IPS-18c (cell line): ENCODE measurements at regions not wholly inside any gene's neighbourhood (a gene's known extent, or its start where the extent isn't known, plus 50 kb on each side); places are given as distances from the start of the nearest gene placed in this dataset.
"Not testable (repeated sequence)": the region's sequence is repeated elsewhere in the genome, so short reads cannot be mapped to it uniquely, and the experiment has no call there.

Experiments
- H3K4me3 ChIP-seq: 2 replicates; pipeline ENCODE4 v1.7.0; 2013; ENCODE audit warnings: low read depth, mild to moderate bottlenecking, low read length, moderate library complexity; ENCODE audit not compliant: insufficient read depth
- H3K9me3 ChIP-seq: one replicate; pipeline ENCODE4 v1.6.1; 2013; ENCODE audit warnings: mild to moderate bottlenecking, low read length, moderate library complexity; ENCODE audit not compliant: control insufficient read depth, insufficient read depth

DNA sequence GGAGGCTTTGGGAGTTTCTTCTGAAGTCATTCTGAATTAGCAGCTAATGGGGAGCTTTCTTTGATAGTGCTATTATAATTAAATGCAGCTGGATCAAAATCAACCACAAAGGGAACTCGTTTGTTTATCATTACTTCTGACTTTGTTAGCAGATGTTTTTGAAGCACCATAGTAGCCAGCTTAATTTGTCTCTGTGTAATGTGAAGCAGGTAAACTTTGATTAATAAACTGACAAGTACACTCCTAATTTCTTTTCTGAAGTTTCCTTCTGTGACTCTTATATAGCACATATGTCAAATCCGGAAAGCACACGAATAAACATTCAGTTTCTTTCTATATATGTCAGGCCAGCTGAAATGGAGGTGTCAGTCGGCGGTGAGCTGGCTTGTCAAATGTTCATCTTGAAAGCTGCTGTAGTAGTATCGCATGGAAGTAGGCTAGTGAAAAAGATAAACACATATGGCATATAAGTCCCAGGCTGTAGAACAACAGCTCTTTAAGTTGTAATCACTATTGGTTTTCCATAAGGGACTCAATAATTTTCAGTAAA, 451.9 kb upstream of the ZEB2 start:
- Histone ChIP-seq H3K9me3 (peaks cover 6% of the 10 kb centered on the region), H3K4me3 (no peak overlapping the region)

DNA sequence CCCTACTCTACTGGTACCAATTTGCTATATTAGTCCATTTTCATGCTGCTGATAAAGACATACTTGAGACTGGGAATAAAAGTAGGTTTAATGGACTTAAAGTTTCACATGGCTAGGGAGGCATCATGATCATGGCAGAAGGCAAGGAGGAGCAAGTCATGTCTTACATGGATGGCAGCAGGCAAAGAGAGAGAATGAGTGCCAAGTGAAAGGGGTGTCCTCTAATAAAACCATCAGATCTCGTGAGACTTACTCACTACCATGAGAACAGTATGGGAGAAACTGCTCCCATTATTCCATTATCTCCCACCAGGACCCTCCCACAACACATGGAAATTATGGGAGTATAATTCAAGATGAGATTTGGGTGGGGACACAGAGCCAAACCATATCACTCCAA, 450.5 kb upstream of the ZEB2 start:
- not testable (repeated sequence) for H3K9me3 ChIP-seq, H3K4me3 ChIP-seq

DNA sequence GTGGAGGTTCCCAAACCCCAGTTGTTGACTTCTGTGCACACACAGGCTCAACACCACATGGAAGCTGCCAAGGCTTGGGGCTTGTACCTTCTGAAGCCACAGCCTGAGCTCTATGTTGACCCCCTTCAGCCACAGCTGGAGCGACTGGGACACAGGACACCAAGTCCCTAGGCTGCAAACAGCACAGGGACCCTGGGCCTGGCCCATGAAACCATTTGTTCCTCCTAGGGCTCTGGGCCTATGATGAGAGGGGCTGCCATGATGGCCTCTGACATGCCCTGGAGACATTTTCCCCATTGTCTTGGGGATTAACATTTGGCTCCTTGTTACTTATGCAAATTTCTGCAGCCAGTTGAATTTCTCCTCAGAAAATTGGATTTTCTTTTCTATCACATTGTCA, 449.6 kb upstream of the ZEB2 start:
- not testable (repeated sequence) for H3K4me3 ChIP-seq
- H3K9me3 ChIP-seq = peaks cover 13% of the 10 kb centered on the region

DNA sequence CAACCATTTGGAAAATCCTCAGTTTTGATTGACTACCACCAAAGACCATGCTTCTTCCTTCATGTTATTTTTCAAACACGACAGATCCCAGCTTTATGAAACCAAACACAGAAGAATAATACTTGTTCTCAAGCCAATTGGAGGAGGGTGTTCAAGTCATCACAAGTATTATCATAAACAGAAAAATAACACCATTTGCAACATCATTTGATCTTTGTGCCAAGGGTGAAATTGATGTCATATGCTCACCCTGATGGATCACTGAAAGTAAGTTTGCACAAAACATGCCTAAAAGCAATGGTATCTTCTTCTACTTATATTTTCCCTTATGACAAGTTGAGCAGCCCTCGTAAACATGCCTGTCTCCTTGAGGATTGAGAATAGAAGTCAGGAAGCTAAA, 448.0 kb upstream of the ZEB2 start:
- Histone ChIP-seq H3K4me3 (no peak overlapping the region), H3K9me3 (peaks cover 13% of the 10 kb centered on the region)

DNA sequence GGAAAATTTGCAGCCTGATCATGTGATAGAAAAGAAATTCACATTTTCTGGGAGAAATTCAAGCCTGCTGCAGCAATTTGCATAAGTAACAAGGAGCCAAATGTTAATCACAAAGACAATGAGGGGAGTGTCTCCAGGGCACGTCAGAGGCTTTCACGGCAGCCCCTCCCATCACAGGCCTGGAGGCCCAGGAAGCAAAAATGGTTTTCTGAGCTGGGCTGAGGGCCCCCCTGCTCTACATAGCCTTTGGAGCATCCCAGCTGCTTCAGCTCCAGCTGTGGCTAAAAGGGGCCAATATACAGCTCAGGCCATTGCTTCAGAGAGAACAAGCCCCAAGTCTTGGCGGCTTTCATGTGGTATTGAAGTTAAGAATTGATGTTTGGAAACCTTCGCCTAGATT, 445.3 kb upstream of the ZEB2 start:
- Histone ChIP-seq H3K9me3 (peaks cover 13% of the 10 kb centered on the region), H3K4me3 (no peak overlapping the region; the same call in 1 of the 2 replicates)

DNA sequence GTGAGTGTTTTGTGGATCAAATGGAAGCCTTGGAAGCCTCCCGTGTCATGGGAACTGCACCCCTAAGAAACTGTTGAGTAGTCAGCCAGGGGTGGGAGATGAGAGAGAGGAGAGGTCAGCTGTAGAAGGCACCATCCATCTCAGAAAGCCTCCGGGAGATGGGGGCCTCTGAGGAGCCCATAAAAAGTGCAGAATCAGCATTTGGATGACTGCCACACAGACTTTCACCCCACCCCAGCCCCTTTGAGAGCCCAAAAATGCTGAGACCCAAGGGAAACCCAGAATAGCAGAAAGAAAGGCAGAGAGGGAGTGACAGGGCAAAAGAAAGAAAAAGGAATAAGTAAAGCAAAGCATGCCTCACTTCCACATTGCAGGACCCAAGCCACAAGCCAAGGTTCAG, 443.1 kb upstream of the ZEB2 start:
- H3K9me3 ChIP-seq = peaks cover 7% of the 10 kb centered on the region
- no peak overlapping the region for H3K4me3 ChIP-seq

DNA sequence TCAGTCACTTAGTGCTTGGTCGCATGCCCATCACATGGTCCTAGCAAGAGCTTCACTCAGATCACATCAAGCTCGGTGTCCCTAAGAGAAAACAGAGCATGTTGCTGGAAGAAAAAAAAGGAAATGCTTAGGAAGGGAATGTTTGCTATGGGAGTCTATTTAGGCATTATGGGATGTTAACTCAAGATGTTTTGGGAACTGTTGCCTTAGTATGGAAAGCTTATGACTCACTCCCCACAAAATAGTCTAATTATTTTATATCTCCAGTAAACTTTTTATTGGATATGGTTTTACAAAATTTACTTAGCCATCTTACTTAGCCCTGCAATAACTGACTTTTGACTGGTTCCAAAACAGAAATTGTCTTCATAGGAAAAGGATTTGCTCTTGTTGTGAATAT, 439.5 kb upstream of the ZEB2 start:
- H3K9me3 ChIP-seq = no peaks in the 10 kb centered on the region

DNA sequence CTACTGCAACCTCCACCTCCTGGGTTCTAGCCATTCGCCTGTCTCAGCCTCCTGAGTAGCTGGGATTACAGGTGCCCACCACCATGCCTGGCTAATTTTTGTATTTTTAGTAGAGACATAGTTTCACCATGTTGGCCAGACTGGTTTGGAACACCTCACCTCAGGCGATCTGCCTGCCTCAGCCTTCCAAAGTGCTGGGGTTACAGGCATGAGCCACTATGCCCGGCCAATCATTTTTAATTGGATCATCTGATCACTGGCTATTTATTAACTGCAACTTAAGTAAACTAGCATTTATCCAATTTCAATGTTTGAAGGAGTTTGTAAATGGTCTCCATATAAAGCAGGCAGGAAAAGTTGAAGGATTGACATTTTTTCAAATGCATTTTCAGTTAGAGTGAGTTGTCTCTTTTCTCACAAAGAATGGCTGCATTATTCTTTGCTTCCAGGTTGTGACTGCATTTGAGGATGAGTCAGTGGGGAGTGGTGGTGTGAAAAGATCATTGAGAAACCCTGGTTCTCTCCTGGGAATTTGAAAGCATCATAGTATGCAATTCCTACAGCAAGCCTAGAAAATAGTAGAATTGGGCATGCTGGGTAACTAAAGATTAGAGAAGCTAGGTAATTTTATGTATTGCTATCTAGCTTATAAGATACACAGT, 431.1 kb upstream of the ZEB2 start:
- Histone ChIP-seq H3K4me3 (no peak overlapping the region), H3K9me3 (no peaks in the 10 kb centered on the region)

More for the DNA sequence above, 439.5 kb upstream of the ZEB2 start:
- H3K4me3 ChIP-seq = no peak overlapping the region

DNA sequence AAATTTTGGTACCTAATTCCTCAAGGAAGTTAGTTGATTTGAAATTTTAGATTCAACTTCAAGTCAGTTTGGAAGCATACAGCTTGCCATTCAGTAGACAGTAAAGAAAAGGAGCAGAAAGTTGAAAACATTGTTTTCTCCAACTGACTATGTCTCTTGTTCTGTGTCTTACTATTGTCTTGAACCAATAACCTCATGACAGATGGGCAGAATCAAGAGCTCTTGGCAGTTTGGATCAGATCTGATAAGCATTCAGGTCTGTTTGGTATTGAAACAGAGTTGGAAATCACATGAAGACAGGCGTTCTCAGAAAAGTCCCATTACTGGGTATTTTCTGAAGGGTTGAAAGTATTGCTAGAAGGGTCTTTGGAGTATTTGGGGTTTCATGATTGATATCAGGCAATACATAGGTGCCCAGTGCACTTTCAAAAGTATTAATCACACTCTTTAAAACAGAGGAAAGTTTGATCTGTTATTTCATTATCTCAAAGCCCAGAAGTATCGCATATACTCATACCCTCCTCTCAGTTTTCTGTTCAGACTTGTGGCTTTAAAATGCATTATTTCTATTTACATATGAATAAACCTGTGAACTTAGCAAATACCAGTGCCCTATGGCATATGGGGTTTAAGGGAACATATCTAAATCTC, 428.4 kb upstream of the ZEB2 start:
- no peaks in the 10 kb centered on the region for H3K9me3 ChIP-seq

DNA sequence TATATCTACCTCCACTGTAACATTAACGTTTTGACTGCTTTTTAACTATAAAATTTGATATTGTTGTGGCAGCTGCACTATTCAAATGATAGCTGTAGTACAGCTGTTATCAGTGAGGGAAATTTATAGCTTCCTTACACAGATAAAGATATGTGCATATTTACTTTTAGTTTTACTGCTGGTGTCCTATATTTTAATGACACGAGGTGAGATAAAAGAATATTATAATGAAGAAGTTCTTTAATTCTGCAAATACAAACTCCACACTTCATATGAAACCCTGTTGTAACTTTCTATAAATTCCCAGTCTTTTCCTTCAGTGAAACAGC, 427.8 kb upstream of the ZEB2 start:
- H3K9me3 ChIP-seq = no peaks in the 10 kb centered on the region

More for the DNA sequence above, 428.4 kb upstream of the ZEB2 start:
- no peak overlapping the region for H3K4me3 ChIP-seq

DNA sequence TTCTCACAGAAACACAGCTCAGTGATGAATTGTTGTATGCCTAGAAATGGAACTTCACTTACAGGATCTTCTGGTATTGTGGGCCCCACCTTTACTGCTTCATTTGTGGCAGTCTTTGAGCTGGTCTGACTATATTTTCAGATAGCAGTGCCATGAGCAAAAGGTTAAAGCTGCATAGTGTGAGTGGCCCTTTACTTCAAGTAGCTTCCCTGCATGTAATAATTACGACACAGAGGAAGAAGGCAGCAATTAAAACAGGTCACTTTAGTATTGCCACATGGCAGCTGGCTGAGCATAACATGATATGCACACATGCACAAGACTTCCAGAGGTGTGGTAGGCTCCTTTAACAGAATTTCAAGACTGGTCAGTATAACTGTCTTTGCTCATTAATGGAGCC, 426.3 kb upstream of the ZEB2 start:
- Histone ChIP-seq H3K9me3 (no peaks in the 10 kb centered on the region), H3K4me3 (no peak overlapping the region)

More for the DNA sequence above, 427.8 kb upstream of the ZEB2 start:
- no peak overlapping the region for H3K4me3 ChIP-seq

DNA sequence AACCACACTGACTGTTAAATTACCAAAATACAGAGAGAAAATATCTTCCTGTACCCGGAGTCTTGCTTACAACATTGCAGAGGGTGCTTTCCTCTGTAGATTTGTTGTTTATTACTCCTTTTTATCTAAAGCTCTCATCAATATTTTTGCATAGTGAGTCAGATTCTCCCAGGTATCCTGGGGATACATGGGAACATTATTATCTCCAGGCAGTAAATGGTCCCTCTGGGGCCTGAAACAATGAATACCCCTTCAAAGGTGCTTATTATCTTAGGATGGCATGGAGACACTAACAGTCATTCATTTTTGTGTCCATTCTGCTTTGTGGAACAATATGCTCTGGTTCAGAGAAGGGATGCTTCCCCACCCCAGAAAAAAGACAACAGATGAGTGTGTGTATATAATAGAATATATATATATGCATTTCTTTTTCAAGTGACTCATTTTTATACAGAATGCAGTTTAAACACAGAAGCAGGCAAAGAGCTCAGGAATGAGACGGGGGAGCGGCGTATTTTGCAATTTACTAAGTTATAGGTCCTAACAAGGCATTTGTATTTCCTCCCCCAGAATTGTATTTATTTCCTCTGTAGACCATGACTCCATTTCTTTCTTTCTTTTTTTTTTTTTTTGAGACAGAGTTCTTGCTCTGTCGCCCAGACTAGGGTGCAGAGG, 424.8 kb upstream of the ZEB2 start:
- Histone ChIP-seq H3K4me3 (no peak overlapping the region), H3K9me3 (no peaks in the 10 kb centered on the region)

DNA sequence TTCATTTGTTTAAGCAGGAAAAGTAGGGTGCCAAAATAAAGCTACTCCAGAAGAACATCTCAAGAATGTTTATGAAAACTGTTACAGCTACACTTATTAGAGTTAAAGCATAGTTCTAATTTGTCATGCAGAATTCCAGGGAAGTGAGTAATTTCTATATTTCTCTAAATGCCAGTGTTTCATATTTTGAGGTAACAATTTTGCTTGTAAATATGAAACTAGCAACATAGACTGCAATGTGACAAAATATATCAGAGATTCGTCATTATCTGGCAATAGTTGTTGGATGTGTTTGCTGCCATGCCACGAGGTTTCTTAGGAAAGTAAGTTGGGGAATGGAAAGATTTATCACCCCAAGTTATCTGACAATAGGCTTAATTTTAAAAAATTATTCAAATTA, 424.1 kb upstream of the ZEB2 start:
- H3K4me3 ChIP-seq = no peak overlapping the region
- H3K9me3 ChIP-seq = no peaks in the 10 kb centered on the region

DNA sequence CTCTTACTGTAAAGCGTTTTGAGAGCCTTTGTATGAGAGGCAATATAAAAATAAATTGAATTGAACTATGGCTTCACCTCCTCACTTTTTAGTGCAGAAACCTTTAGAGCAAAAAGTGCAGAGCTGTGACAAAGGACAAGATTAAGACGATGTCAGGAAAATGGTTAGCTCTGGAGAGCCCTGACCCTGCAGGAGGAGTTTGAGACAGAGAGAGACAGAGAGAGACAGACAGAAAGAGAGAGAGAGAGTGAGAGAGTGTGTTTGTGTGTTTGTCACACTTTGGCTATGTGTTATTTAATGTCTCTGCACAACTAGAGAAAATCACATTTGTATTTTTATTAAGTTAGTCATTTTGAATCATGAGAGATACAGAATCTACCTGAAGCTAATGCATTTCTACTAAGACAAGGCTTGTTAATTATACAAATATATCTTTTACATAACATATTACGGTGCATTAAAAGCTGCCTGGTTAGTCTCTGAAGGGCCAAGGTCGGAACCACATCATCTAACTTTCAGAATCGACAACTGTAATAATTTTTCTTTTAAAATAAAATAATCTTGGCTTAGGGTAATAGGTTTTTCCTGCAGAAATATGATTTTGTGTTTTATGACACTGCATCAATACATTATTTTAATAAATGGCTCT, 423.5 kb upstream of the ZEB2 start:
- H3K9me3 ChIP-seq = no peaks in the 10 kb centered on the region
- no peak overlapping the region for H3K4me3 ChIP-seq

DNA sequence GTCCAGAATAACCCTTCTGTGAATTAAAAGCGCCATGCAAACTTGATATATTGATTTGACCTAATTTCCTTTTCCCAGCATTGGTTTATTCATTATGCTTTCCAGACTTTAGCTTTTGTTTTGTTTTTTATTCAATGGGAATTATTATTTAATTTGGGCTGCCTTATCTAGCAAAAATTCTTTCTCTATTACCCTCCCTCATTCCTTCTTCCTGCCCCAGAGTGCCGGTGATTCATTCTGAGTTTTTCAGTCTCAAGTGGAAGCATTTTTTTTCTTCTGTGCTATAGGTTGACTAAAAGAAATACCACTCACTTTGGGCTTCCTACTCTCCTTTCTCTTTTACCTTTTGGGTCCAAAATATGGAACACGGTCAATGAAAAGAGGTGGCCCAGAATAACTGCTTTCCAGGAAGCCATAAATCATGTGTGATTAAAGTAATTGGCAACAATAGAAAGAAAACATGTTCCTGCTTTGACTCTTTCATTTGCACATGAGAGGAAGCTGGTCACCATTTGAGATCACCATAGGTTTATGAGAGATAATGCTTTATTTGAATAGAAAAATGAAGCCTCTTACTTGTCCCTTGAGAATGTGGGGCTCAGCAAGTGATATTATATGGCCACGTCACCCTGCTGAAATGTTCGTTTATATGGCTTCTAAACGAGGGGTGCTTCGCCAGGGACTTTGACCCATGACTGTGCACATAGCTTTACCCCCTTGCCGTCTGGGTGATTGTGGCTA, 422.8 kb upstream of the ZEB2 start:
- no peaks in the 10 kb centered on the region for H3K9me3 ChIP-seq
- H3K4me3 ChIP-seq = no peak overlapping the region

DNA sequence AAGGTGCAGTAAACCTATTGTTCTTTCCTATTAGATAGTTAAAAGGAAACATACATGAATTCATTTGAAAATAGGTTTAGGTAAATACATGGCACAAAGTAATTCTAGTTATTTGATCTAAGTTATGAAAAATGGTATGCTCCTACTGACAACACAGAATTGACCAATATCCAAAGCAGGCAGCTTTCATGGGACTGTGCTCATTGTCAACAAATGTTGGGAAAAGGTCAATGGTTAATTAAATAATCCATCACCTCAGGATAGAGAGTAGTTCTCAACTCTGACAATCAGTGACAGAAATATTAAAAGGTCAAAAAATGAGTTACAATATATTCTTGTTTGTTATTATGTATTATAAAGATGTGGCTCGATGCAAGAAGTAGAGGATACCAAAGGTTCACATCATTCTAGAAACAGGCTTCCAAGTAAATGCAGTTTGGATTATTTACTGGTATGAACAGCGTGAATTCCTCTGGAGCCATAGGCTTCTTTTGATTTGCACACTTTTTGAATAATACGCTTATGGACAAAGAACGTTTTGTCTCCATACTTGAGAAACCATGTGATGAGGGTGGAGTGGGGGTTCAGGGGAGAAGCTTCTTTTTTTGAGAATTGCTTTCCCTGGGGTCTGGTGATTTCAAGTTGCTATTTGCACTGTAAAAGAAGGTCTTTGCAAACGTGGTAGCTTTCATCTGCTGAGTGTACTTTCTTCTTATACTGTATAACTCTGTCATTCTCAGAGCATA, 422.0 kb upstream of the ZEB2 start:
- H3K4me3 ChIP-seq = no peak overlapping the region

DNA sequence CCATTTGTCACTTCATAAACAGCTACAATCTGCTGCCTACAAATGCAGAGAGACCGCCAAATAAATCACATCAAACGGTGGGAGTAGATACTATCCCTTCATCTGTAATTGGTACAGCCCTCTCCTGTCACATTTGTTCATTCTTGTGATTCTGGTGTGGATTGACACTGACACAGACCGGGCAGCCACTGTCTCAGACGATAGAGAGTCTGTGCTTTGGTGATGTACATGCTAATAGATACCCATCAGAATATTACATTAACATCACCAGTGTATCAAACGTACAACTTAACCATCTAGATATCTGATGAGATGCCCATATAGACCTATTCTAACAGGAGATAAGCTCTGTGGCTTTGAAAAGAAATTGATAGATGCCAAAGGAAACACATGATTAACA, 419.7 kb upstream of the ZEB2 start:
- no peak overlapping the region for H3K4me3 ChIP-seq
- H3K9me3 ChIP-seq = no peaks in the 10 kb centered on the region

More for the DNA sequence above, 422.0 kb upstream of the ZEB2 start:
- no peaks in the 10 kb centered on the region for H3K9me3 ChIP-seq
